ENCODE measurements at regions not wholly inside any gene's neighbourhood (a gene's known extent, or its start where the extent isn't known, plus 50 kb on each side); places are given as distances from the start of the nearest gene placed in this dataset.

DNA sequence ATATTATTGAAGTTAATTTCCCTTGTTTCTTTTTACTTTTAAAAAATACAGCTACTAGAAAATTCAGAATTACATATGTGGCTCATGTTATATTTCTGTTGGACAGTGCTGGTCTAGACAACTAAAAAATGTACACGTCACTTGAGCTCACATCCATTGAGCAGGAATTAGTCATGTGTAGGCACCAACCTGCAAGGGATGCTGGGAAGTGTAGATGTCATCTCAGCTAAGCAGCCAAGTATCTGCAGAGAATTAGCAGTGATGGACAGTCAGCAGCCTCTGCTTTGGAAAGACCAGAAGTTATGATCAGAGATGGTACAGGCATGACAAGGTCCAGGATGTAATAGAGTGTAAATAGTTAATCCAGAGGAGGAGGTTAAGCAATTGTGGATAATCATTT, 87.1 kb upstream of the HS3ST2 start:
- Histone ChIP-seq H3K4me3 (no peak overlapping the region), H3K27ac (no peak overlapping the region), H3K27me3 (no peaks in the 10 kb centered on the region), H3K36me3 (no peaks in the 10 kb centered on the region), H3K4me1 (ENCODE audit: low read depth) (no peaks in the 10 kb centered on the region), H3K9me3 (ENCODE audit: low read depth) (no peaks in the 10 kb centered on the region)
- no peak for TF ChIP-seq CTCF (IDR thresholded peaks at IDR 0.05; ENCODE audit: low read depth, low read length)
- DNase-seq (ENCODE audit: low read depth in 1 of 2, low spot score in 1 of 2): no peak

GRCh38 chr16:22727285-22728166, 86.4 kb upstream of the HS3ST2 start:
- Histone ChIP-seq H3K4me3 (no peak overlapping the region), H3K9me3 (ENCODE audit: low read depth) (no peaks in the 10 kb centered on the region), H3K27me3 (no peaks in the 10 kb centered on the region), H3K4me1 (ENCODE audit: low read depth) (no peaks in the 10 kb centered on the region), H3K36me3 (no peaks in the 10 kb centered on the region), H3K27ac (no peak overlapping the region)
- TF ChIP-seq CTCF (IDR thresholded peaks at IDR 0.05; ENCODE audit: low read depth, low read length): no peak
- no peak for DNase-seq (ENCODE audit: low read depth in 1 of 2, low spot score in 1 of 2)

GRCh38 chr16:22728167-22728836, 85.7 kb upstream of the HS3ST2 start:
- TF ChIP-seq CTCF (IDR thresholded peaks at IDR 0.05; ENCODE audit: low read depth, low read length): no peak
- no peaks in the 10 kb centered on the region for H3K36me3 ChIP-seq
- no peaks in the 10 kb centered on the region for H3K4me1 ChIP-seq (ENCODE audit: low read depth)
- H3K27me3 ChIP-seq: no peaks in the 10 kb centered on the region
- no peak overlapping the region for H3K27ac ChIP-seq
- DNase-seq (ENCODE audit: low read depth in 1 of 2, low spot score in 1 of 2): no peak
- no peaks in the 10 kb centered on the region for H3K9me3 ChIP-seq (ENCODE audit: low read depth)
- no peak overlapping the region for H3K4me3 ChIP-seq

- Histone ChIP-seq H3K27me3 (no peaks in the 10 kb centered on the region), H3K27ac (no peak overlapping the region), H3K36me3 (no peaks in the 10 kb centered on the region), H3K4me1 (ENCODE audit: low read depth) (no peaks in the 10 kb centered on the region), H3K4me3 (no peak overlapping the region), H3K9me3 (ENCODE audit: low read depth) (no peaks in the 10 kb centered on the region)
- no peak for TF ChIP-seq CTCF (IDR thresholded peaks at IDR 0.05; ENCODE audit: low read depth, low read length)
- DNase-seq (ENCODE audit: low read depth in 1 of 2, low spot score in 1 of 2): no peak
Measured at GRCh38 chr16:22732400-22732799, 81.6 kb upstream of the HS3ST2 start.

DNA sequence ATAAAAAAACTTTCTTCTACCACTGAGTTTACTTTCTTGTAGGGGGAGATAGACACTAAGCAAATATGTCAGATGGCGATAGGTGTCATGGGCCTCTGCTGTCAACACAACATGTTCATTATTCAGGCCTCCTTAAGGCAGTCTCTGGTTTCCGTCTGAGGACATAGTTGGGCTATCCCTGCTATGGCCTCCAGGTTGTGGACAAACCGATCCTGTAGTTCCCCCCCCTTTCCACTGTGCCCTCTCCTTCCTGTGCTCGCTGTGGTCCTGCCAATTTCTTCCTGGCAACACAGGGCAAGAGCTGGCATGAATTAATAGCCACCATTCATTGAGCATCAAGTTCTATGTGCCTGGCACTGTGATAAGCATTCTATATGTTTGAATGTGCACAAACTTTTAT, 81.0 kb upstream of the HS3ST2 start:
- Histone ChIP-seq H3K27me3 (no peaks in the 10 kb centered on the region), H3K4me3 (no peak overlapping the region), H3K27ac (no peak overlapping the region), H3K4me1 (ENCODE audit: low read depth) (no peaks in the 10 kb centered on the region), H3K36me3 (no peaks in the 10 kb centered on the region), H3K9me3 (ENCODE audit: low read depth) (no peaks in the 10 kb centered on the region)
- TF ChIP-seq CTCF (IDR thresholded peaks at IDR 0.05; ENCODE audit: low read depth, low read length): no peak
- no peak for DNase-seq (ENCODE audit: low read depth in 1 of 2, low spot score in 1 of 2)

All from cardiac muscle cell (in vitro differentiated cells and primary cell).